ENCODE measurements at regions not wholly inside any gene's neighbourhood (a gene's known extent, or its start where the extent isn't known, plus 50 kb on each side); places are given as distances from the start of the nearest gene placed in this dataset.
"Not testable (repeated sequence)": the region's sequence is repeated elsewhere in the genome, so short reads cannot be mapped to it uniquely, and the experiment has no call there.

GRCh38 chr6:125377621-125378020, 75.9 kb upstream of the HDDC2 start:
- DNase-seq (ENCODE audit: low read depth, low spot score): peak; percentile 91
- no peak for TF ChIP-seq CTCF (IDR thresholded peaks at IDR 0.05; ENCODE audit: low read depth, low read length)
- H3K4me3 ChIP-seq (ENCODE audit: low read depth, low read length): no peak overlapping the region

GRCh38 chr6:125379174-125379573, 77.4 kb upstream of the HDDC2 start:
- no peak overlapping the region for H3K4me3 ChIP-seq (ENCODE audit: low read depth, low read length)
- DNase-seq (ENCODE audit: low read depth, low spot score): no peak
- TF ChIP-seq CTCF (IDR thresholded peaks at IDR 0.05; ENCODE audit: low read depth, low read length): no peak
- in situ Hi-C loops (cut with HindIII; ENCODE audit: low sequenced_read_pairs): no loop called here

More at GRCh38 chr6:125377621-125378020, 75.9 kb upstream of the HDDC2 start:
- in situ Hi-C loops (cut with HindIII; ENCODE audit: low sequenced_read_pairs): no loop called here

GRCh38 chr6:125380474-125380873, 78.7 kb upstream of the HDDC2 start:
- H3K4me3 ChIP-seq (ENCODE audit: low read depth, low read length): no peak overlapping the region
- TF ChIP-seq CTCF (IDR thresholded peaks at IDR 0.05; ENCODE audit: low read depth, low read length): no peak
- DNase-seq (ENCODE audit: low read depth, low spot score): no peak
- in situ Hi-C loops (cut with HindIII; ENCODE audit: low sequenced_read_pairs): no loop called here

- H3K4me3 ChIP-seq (ENCODE audit: low read depth, low read length); in situ Hi-C loops (cut with HindIII; ENCODE audit: low sequenced_read_pairs); DNase-seq (ENCODE audit: low read depth, low spot score): not testable (repeated sequence)
Measured at GRCh38 chr6:125386337-125386736, 84.6 kb upstream of the HDDC2 start.

- in situ Hi-C loops (cut with HindIII; ENCODE audit: low sequenced_read_pairs): no loop called here
- no peak overlapping the region for H3K4me3 ChIP-seq (ENCODE audit: low read depth, low read length)
- DNase-seq (ENCODE audit: low read depth, low spot score): no peak
- no peak for TF ChIP-seq CTCF (IDR thresholded peaks at IDR 0.05; ENCODE audit: low read depth, low read length)
Measured at GRCh38 chr6:125392682-125393081, 90.9 kb upstream of the HDDC2 start.

- H3K4me3 ChIP-seq (ENCODE audit: low read depth, low read length): no peak overlapping the region
- DNase-seq (ENCODE audit: low read depth, low spot score): no peak
- TF ChIP-seq CTCF (IDR thresholded peaks at IDR 0.05; ENCODE audit: low read depth, low read length): no peak
- in situ Hi-C loops (cut with HindIII; ENCODE audit: low sequenced_read_pairs): no loop called here
Measured at GRCh38 chr6:125393449-125393858, 91.7 kb upstream of the HDDC2 start.

- no peak for DNase-seq (ENCODE audit: low read depth, low spot score)
- no peak overlapping the region for H3K4me3 ChIP-seq (ENCODE audit: low read depth, low read length)
- TF ChIP-seq CTCF (IDR thresholded peaks at IDR 0.05; ENCODE audit: low read depth, low read length): no peak
- in situ Hi-C loops (cut with HindIII; ENCODE audit: low sequenced_read_pairs): no loop called here
Measured at GRCh38 chr6:125406741-125407140, 105.0 kb upstream of the HDDC2 start.
